ENCODE measurements at regions not wholly inside any gene's neighbourhood (a gene's known extent, or its start where the extent isn't known, plus 50 kb on each side); places are given as distances from the start of the nearest gene placed in this dataset.

- in situ Hi-C loops (cut with MboI; ENCODE audit: low sequenced_read_pairs, unreplicated experiment): no loop called here
- TF ChIP-seq, protein P1, sequence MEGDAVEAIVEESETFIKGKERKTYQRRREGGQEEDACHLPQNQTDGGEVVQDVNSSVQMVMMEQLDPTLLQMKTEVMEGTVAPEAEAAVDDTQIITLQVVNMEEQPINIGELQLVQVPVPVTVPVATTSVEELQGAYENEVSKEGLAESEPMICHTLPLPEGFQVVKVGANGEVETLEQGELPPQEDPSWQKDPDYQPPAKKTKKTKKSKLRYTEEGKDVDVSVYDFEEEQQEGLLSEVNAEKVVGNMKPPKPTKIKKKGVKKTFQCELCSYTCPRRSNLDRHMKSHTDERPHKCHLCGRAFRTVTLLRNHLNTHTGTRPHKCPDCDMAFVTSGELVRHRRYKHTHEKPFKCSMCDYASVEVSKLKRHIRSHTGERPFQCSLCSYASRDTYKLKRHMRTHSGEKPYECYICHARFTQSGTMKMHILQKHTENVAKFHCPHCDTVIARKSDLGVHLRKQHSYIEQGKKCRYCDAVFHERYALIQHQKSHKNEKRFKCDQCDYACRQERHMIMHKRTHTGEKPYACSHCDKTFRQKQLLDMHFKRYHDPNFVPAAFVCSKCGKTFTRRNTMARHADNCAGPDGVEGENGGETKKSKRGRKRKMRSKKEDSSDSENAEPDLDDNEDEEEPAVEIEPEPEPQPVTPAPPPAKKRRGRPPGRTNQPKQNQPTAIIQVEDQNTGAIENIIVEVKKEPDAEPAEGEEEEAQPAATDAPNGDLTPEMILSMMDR (IDR thresholded peaks at IDR 0.05; ENCODE audit: borderline replicate concordance, control extremely low read depth, extremely low read depth, insufficient read depth, missing control alignments): no peak
- no peak for DNase-seq (ENCODE audit: low spot score)
These were observed 56.9 kb downstream of the SLITRK6 start for GRCh38 chr13:85742355-85742754.

- TF ChIP-seq, protein P1 (IDR thresholded peaks at IDR 0.05; ENCODE audit: borderline replicate concordance, control extremely low read depth, extremely low read depth, insufficient read depth, missing control alignments): no peak
- in situ Hi-C loops (cut with MboI; ENCODE audit: low sequenced_read_pairs, unreplicated experiment): no loop called here
- no peak for DNase-seq (ENCODE audit: low spot score)
These were observed 58.2 kb downstream of the SLITRK6 start for GRCh38 chr13:85741017-85741416.

DNA sequence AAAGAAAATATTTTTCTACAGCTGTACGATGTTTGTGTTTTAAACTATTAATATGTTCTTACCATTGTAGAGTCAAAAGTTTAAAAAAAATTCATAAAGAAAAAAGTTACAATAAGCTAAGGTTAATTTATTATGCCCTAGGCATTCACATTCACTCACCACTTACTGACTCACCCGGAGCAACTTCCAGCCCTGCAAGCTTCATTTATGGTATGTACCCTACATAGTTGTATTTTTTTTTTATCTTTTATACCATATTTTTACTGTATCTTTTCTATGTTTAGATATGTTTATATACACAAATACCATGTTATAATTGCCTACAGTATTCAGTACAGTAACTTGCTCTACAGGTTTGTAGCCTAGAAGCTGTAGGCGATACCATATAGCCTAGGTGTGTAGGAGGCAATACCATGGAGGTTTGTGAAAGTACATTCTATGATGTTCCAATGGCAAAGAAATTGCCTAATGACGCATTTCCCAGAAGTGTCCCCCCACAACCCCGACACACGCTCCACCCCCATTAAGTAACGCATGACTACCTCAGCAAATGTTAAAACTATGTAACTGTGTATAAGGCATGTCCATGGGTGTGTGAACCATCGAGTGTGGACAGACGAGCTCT lies 60.4 kb downstream of the SLITRK6 start:
- TF ChIP-seq, protein P1 (IDR thresholded peaks at IDR 0.05; ENCODE audit: borderline replicate concordance, control extremely low read depth, extremely low read depth, insufficient read depth, missing control alignments): no peak
- in situ Hi-C loops (cut with MboI; ENCODE audit: low sequenced_read_pairs, unreplicated experiment): no loop called here
- DNase-seq (ENCODE audit: low spot score): no peak

DNA sequence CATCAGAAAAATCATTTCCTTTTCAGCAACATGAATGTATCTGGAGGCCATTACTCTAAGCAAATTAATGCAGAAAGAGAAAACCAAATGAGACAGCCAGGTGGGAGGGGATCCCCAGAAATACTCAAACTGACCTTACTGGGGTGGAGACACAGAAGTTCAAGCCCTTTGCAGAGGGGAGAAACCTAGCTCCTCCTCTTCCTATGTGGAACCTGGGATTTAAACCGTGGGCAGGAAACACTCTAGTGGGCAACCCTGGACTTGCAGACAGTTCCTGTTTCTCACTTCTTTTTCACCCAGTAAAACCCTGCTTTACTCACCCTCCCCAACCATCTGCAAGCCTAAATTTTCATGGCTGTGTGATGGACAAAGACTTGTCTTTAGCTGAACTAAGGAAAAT lies 61.3 kb downstream of the SLITRK6 start:
- no peak for DNase-seq (ENCODE audit: low spot score)
- in situ Hi-C loops (cut with MboI; ENCODE audit: low sequenced_read_pairs, unreplicated experiment): no loop called here
- TF ChIP-seq, protein P1 (IDR thresholded peaks at IDR 0.05; ENCODE audit: borderline replicate concordance, control extremely low read depth, extremely low read depth, insufficient read depth, missing control alignments): no peak

DNA sequence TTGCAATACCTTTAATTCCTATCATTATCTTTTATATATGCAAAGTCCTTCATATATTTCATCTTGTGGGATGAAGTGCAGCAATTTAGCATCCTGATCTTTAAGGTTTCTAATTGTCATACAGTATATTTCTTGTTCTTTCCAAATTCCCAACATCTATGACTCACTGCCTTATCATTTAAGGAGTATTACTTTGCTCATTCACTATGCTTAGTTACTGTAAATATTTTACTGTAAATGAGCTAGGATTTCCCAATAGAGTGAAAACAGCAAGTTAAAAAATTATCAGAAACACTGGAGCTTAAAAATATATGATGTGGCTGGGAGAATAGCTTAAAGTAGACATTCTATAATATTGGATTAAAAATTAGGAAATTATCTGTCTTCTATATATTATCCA lies 69.9 kb downstream of the SLITRK6 start:
- DNase-seq (ENCODE audit: low spot score): no peak
- TF ChIP-seq, protein P1 (IDR thresholded peaks at IDR 0.05; ENCODE audit: borderline replicate concordance, control extremely low read depth, extremely low read depth, insufficient read depth, missing control alignments): no peak
- in situ Hi-C loops (cut with MboI; ENCODE audit: low sequenced_read_pairs, unreplicated experiment): no loop called here

GRCh38 chr13:85728811-85729210 lies 70.4 kb downstream of the SLITRK6 start:
- in situ Hi-C loops (cut with MboI; ENCODE audit: low sequenced_read_pairs, unreplicated experiment): no loop called here
- no peak for DNase-seq (ENCODE audit: low spot score)
- TF ChIP-seq, protein P1 (IDR thresholded peaks at IDR 0.05; ENCODE audit: borderline replicate concordance, control extremely low read depth, extremely low read depth, insufficient read depth, missing control alignments): no peak

Measured in GM13976 (cell line).